Stimulated activated naive CD8-positive, alpha-beta T cell treated with anti-CD3 and anti-CD28 coated beads, Interleukin-15, amount 100 ng/mL, for 72 hours (primary cell): ENCODE measurements at regions not wholly inside any gene's neighbourhood (a gene's known extent, or its start where the extent isn't known, plus 50 kb on each side); places are given as distances from the start of the nearest gene placed in this dataset.
A peak's percentile ranks its signal among the peaks of the same experiment; 100 is the strongest.
"Not testable (repeated sequence)": the region's sequence is repeated elsewhere in the genome, so short reads cannot be mapped to it uniquely, and the experiment has no call there.

Experiments
- ATAC-seq: fragments of 150-1000 bp; cut with Tn5 transposase; 2 replicates; pipeline ENCODE4 v1.10.0; 2021; ENCODE audit warnings: mild to moderate bottlenecking, moderate library complexity
- DNase-seq, 2 donors: peaks; one replicate each; pipeline ENCODE4 v3.0.0; 2021 to 2022
- H3K27ac Mint-ChIP-seq, 2 donors: one replicate each; pipeline ENCODE4 v1.8.0; 2022; ENCODE audit warnings: mild to moderate bottlenecking in 2 of 2, mixed read lengths in 2 of 2, moderate library complexity in 2 of 2
- H3K27me3 Mint-ChIP-seq: one replicate; pipeline ENCODE4 v1.8.0; 2022; ENCODE audit warnings: mixed read lengths
- H3K4me1 Mint-ChIP-seq: one replicate; pipeline ENCODE4 v1.8.0; 2022; ENCODE audit warnings: mild to moderate bottlenecking, mixed read lengths
- H3K4me3 Mint-ChIP-seq, 2 donors: one replicate each; pipeline ENCODE4 v1.8.0; 2022; ENCODE audit warnings: mild to moderate bottlenecking in 2 of 2, mixed read lengths in 2 of 2, moderate library complexity in 1 of 2
- H3K9me3 Mint-ChIP-seq, 2 donors: one replicate each; pipeline ENCODE4 v1.8.0; 2022; ENCODE audit warnings: mixed read lengths in 2 of 2

DNA sequence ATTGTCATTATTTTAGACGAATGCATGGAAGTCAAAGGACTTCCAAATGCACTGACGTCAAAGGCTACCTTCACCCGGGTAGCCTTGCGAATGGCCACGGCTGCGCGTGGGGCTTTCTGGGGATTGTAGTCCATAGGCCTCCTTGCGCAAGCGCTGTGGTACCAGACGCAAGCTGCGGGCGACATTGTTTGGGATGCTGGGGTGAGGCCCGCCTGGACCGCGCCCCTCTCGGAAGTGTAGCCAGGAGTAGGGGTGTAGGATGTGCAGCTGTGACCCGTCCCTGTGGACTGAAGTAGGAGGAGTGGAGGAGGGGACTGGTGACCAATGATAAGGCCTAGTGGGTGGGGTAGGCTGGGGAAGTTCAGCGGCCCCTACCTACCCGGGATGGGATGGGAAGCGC, 720.0 kb upstream of the DEFB115 start:
- H3K4me1 Mint-ChIP-seq, H3K27ac Mint-ChIP-seq, ATAC-seq: not testable (repeated sequence)

GRCh38 chr20:30540330-30541069, 717.0 kb upstream of the DEFB115 start:
- not testable (repeated sequence) for H3K27ac Mint-ChIP-seq, ATAC-seq, H3K4me3 Mint-ChIP-seq, H3K4me1 Mint-ChIP-seq, DNase-seq, H3K27me3 Mint-ChIP-seq
- peaks cover 4 to 22% of the 10 kb centered on the region in 2 donors for H3K9me3 Mint-ChIP-seq

More for the DNA sequence above, 720.0 kb upstream of the DEFB115 start:
- DNase-seq, H3K27me3 Mint-ChIP-seq: not testable (repeated sequence)
- peaks cover 4 to 22% of the 10 kb centered on the region in 2 donors for H3K9me3 Mint-ChIP-seq
- H3K4me3 Mint-ChIP-seq, result peak overlapping the region in 1 of 2 donors; percentile 56

DNA sequence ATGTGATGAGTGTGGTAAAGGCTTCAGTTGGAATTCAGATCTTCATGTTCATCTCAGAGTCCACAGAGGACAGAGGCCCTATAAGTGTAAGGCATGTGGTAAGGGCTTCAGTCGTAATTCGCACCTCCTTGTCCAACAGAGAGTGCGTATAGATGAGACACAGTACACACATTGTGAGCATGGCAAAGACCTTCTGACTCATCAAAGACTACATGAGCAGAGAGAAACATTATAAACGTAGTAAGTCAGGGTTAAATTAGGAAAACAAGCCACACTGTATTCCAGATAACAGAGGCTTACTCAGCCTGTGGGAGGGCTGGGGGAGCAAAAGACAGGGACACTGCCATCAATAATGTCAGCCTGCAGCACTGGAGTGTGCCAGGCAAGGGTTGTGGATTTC, 706.2 kb upstream of the DEFB115 start:
- ATAC-seq, H3K4me1 Mint-ChIP-seq, DNase-seq, H3K4me3 Mint-ChIP-seq, H3K27ac Mint-ChIP-seq, H3K27me3 Mint-ChIP-seq: not testable (repeated sequence)
- H3K9me3 Mint-ChIP-seq, result peaks cover 0 to 12% of the 10 kb centered on the region in 2 donors

DNA sequence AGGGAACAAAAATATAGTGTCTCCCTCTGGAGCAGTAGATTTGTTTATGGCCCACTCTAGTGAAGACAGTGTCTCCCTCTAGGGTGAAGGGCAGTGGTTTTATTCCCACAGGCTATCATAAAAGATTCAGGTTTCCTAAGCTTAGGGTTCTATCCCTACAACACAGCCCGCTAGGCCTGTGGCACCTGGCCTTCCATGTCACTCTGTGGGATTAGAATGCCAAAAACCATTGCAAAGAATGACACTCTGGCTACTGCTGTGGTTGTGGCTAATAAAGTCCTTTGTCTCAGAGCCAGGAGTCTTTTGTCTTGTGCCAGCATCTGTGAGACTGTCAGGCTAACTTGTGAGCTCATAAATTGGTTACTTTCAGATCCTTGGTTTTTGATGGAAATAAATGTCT, 700.7 kb upstream of the DEFB115 start:
- H3K9me3 Mint-ChIP-seq, ATAC-seq, H3K4me1 Mint-ChIP-seq, H3K27ac Mint-ChIP-seq, H3K4me3 Mint-ChIP-seq, DNase-seq, H3K27me3 Mint-ChIP-seq: not testable (repeated sequence)

- H3K27me3 Mint-ChIP-seq, H3K9me3 Mint-ChIP-seq, H3K4me1 Mint-ChIP-seq, DNase-seq, H3K4me3 Mint-ChIP-seq, H3K27ac Mint-ChIP-seq, ATAC-seq: not testable (repeated sequence)
Observed at GRCh38 chr20:30565086-30565485, 692.4 kb upstream of the DEFB115 start.

- not testable (repeated sequence) for DNase-seq, H3K4me3 Mint-ChIP-seq, ATAC-seq
Observed at GRCh38 chr20:30569867-30570266, 687.6 kb upstream of the DEFB115 start.

GRCh38 chr20:30570622-30571021, 686.8 kb upstream of the DEFB115 start:
- not testable (repeated sequence) for H3K4me3 Mint-ChIP-seq, H3K4me1 Mint-ChIP-seq, H3K9me3 Mint-ChIP-seq, ATAC-seq, DNase-seq, H3K27me3 Mint-ChIP-seq, H3K27ac Mint-ChIP-seq

More at GRCh38 chr20:30569867-30570266, 687.6 kb upstream of the DEFB115 start:
- not testable (repeated sequence) for H3K27ac Mint-ChIP-seq, H3K9me3 Mint-ChIP-seq, H3K4me1 Mint-ChIP-seq, H3K27me3 Mint-ChIP-seq

- H3K27me3 Mint-ChIP-seq, DNase-seq, H3K27ac Mint-ChIP-seq, ATAC-seq, H3K9me3 Mint-ChIP-seq, H3K4me3 Mint-ChIP-seq, H3K4me1 Mint-ChIP-seq: not testable (repeated sequence)
Observed at GRCh38 chr20:30574337-30574736, 683.1 kb upstream of the DEFB115 start.

DNA sequence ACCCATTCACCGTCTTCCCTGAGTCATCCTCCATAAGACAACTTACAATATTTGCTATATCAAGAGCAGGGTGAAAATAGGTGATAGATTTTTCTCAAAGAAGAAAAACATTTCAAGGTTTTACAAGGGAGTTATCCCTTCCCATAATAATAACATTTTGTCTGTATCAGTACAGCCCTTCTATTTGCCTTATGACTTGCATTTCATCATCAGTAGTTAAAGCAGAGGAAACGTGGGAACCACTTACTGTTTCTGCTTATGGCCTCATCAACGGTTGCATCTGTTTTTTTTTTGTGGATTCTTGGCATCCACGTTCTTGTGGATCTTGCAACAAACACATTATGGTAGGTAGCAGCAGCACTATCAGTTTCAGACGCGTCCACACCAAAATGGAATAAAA, 678.4 kb upstream of the DEFB115 start:
- not testable (repeated sequence) for DNase-seq, H3K4me1 Mint-ChIP-seq, ATAC-seq, H3K9me3 Mint-ChIP-seq, H3K27me3 Mint-ChIP-seq, H3K4me3 Mint-ChIP-seq, H3K27ac Mint-ChIP-seq

GRCh38 chr20:30579824-30580438, 677.5 kb upstream of the DEFB115 start:
- H3K4me3 Mint-ChIP-seq, ATAC-seq, H3K27ac Mint-ChIP-seq, H3K4me1 Mint-ChIP-seq, H3K27me3 Mint-ChIP-seq, H3K9me3 Mint-ChIP-seq, DNase-seq: not testable (repeated sequence)

- not testable (repeated sequence) for H3K4me1 Mint-ChIP-seq, H3K9me3 Mint-ChIP-seq, H3K27me3 Mint-ChIP-seq, H3K27ac Mint-ChIP-seq, ATAC-seq, H3K4me3 Mint-ChIP-seq, DNase-seq
Observed at GRCh38 chr20:30581839-30582238, 675.6 kb upstream of the DEFB115 start.

DNA sequence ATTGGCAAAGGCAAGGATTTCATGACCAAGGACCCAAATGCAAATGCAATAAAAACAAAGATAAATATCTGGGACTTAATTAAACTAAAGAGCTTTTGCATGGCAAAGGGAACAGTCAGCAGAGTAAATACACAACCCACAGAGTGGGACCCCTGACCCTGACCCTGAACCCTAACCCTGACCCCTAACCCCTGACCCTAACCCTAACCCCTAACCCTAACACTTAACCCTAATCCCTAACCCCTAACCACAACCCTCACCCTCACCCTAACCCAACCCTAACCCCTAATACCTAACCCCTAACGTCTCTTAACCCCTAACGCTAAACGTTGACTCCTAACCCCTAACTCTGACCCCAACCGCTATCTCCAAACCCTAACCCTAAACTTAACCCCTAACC, 673.1 kb upstream of the DEFB115 start:
- H3K9me3 Mint-ChIP-seq, ATAC-seq, DNase-seq, H3K27ac Mint-ChIP-seq, H3K4me3 Mint-ChIP-seq, H3K27me3 Mint-ChIP-seq, H3K4me1 Mint-ChIP-seq: not testable (repeated sequence)

DNA sequence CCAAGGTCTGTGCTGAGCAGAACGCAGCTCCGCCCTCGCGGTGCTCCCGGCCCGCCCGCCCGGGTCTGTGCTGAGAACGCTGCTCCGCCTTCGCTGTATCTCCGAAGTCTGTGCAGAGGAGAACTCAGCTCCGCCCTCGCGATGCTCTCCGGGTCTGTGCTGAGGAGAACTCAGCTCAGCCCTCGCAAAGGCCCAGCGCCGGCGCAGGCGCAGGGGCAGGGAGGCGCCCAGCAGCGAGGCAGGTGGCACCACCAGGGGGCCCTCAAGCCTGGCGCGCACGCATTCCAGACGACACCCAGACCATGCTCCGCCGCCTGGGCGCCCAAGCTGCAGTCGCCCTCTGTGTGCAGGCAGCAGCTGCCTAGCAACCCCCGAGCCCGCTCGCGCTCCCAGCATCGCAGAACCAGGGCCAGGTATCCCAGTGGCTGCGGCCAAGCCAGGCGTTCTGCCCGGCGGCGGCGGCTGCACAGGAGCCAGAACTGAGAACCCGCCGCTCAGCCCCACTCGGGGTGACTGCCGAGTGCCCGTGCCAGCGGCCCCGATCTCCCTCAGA, 672.1 kb upstream of the DEFB115 start:
- H3K27ac Mint-ChIP-seq, H3K9me3 Mint-ChIP-seq, H3K27me3 Mint-ChIP-seq, H3K4me1 Mint-ChIP-seq, H3K4me3 Mint-ChIP-seq: not testable (repeated sequence)
- DNase-seq, result peak in 1 of 2 donors; percentile 56
- ATAC-seq, result peak; percentile 94

- H3K27ac Mint-ChIP-seq, H3K9me3 Mint-ChIP-seq: not testable (repeated sequence)
Observed at GRCh38 chr20:30586178-30586577, 671.3 kb upstream of the DEFB115 start.

GRCh38 chr20:30593572-30593971, 663.9 kb upstream of the DEFB115 start:
- ATAC-seq (no peak), DNase-seq (no peak)
- H3K27me3 Mint-ChIP-seq, result no peaks in the 10 kb centered on the region
- H3K4me3 Mint-ChIP-seq, result no peak overlapping the region
- H3K9me3 Mint-ChIP-seq, result no peaks in the 10 kb centered on the region
- no peak overlapping the region for H3K27ac Mint-ChIP-seq
- no peaks in the 10 kb centered on the region for H3K4me1 Mint-ChIP-seq

More at GRCh38 chr20:30586178-30586577, 671.3 kb upstream of the DEFB115 start:
- DNase-seq, H3K4me1 Mint-ChIP-seq, H3K27me3 Mint-ChIP-seq, H3K4me3 Mint-ChIP-seq, ATAC-seq: not testable (repeated sequence)

DNA sequence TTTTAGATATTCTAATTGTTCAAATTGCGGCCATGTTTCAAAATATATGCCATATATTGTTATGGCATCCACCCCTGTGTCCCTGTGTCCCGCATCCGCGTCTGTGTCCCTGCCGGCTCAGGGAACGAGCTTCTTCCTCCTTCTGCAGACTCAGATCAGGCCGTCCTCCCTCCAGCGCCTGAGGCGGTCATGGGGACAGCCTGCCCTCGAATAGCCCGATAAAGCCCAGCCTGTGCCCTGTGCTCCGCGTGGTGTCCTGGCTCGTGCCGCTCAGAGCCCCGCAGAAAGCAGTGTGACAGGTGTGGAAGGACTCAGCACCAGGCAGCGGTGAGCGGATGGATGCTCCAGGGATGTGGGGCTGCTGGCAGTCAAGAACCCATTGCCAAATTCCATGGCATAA, 663.4 kb upstream of the DEFB115 start:
- H3K27me3 Mint-ChIP-seq, result no peaks in the 10 kb centered on the region
- no peaks in the 10 kb centered on the region for H3K4me1 Mint-ChIP-seq
- H3K4me3 Mint-ChIP-seq, result no peak overlapping the region
- no peak overlapping the region for H3K27ac Mint-ChIP-seq
- DNase-seq (no peak), ATAC-seq (no peak)
- H3K9me3 Mint-ChIP-seq, result no peaks in the 10 kb centered on the region
